GM18499 (cell line): ENCODE measurements at regions not wholly inside any gene's neighbourhood (a gene's known extent, or its start where the extent isn't known, plus 50 kb on each side); places are given as distances from the start of the nearest gene placed in this dataset.
"Not testable (repeated sequence)": the region's sequence is repeated elsewhere in the genome, so short reads cannot be mapped to it uniquely, and the experiment has no call there.

Experiments used
- ATAC-seq: cut with Tn5 transposase; IDR thresholded peaks from one replicate; pipeline ENCODE4 v1.9.1; 2021; ENCODE audit warnings: moderate number of reproducible peaks; ENCODE audit not compliant: insufficient read depth, unreplicated experiment

DNA sequence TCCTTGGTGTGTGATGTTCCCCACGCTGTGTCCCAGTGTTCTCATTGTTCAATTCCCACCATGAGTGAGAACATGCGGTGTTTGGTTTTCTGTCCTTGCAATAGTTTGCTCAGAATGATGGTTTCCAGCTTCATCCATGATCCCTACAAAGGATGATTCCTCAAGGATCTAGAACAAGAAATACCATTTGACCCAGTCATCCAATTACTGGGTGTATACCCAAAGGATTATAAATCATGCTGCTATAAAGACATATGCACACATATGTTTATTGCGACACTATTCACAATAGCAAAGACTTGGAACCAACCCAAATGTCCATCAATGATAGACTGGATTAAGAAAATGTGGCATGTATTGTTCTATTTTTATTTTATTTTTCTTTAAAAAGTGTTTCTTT lies 1351.3 kb upstream of the CDH9 start:
- not testable (repeated sequence) for ATAC-seq

DNA sequence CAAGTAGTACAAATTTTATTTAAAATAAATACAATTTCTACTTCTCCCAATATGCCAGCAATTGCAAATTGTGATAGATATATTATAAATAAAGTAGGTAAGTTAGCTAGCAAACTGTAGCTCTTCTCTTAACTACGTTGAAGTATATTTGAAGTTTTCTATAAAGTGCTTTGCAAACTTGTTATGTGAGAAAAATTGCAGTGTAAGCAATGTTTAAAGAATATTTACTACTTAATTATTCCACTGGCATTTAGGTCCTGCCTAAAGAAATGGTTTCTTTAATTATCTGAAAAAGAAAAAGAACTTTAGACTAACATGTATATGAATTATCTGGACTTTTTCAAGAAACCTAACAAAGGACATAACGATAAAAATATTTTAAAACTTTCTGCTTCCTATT lies 1350.0 kb upstream of the CDH9 start:
- no peak for ATAC-seq

DNA sequence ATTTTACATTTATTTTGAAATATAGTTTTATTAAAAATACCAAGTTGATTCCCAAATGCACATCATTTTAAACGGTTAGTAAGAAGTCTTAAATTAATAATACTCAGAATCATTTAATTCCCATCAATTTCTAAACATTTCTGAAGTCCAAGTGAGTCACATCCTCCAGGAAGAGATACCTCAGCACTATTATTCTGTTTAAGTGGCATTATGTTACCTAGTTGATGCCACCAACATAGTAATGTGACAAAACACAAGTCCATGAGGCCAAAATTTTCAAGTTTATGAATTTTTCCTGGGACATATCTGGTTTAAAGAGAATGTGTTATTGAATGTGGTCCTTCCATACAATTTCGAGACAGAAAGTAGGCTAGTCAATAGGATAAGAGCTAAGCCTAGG lies 1348.3 kb upstream of the CDH9 start:
- ATAC-seq, result no peak

DNA sequence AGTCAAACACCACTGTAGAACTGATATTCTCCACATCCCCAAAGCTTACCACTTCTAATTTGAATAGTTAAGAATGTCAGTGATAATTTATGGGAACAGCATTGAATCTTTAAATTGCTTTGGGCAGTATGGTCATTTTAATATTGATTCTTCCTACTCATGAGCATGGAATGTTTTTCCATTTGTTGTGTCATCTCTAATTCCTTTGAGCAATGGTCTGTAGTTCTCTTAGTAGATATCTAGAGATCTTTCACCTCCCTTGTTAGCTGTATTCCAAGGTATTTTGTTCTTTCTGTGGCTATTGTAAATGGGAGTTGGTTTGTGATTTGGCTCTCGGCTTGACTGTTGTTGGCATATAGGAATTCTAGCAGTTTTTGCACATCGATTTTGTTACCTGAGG lies 1341.8 kb upstream of the CDH9 start:
- ATAC-seq, result no peak

DNA sequence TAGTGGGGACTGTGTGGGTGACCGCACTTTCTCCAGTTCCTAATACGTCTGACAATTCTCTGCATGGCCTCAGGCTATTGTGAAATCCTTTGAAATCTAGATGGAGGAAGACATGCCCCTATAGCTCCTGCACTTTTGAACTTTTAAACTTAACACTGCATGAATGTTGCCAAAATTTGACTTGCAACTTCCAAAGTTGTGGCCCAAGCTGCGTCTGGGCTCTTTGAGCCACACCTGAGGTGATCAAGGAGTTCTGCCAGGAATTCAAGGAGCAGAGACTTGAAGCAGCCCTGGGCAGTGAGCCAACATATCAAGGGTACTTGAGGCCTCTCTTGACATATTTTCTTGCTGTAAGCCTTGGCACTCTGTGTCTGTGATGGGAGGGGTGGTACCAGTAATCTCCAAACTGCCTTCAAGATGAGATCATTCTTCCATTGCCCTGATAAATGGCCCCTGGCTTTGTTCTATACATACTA lies 1336.1 kb upstream of the CDH9 start:
- no peak for ATAC-seq

DNA sequence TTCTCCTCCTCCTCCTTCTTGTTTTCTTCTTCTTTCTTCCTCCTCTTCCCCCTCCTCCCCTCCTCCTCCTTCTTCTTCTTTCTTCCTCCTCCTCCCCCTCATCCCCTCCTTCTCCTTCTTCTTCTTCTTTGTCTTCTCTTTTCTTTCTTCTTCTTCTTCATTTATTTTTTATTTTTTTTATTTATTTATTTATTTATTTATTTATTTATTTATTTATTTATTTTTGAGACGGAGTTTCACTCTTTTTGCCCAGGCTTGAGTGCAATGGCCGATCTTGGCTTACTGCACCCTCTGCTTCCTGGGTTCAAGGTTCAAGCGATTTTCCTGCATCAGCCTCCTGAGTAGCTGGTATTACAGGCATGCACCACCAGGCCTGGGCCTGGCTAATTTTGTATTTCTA lies 1332.5 kb upstream of the CDH9 start:
- ATAC-seq, result no peak

DNA sequence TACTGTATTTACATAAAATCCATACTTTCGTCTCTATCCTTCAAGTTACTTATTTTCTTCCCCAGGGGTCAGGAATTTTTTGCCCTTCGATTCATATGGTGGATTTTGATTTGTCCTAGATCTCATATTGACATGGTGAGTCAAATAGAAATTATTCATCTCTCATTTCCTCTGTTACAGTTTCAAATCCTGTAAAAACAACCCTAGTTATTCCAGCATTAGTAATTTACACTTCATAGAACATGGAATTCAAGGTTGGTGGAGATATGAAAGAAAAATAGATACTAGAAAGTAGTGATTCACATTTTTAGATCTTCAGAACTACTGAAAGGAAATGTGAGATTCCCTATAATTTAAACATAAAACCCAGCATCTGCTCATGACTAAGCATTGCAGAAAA lies 1331.0 kb upstream of the CDH9 start:
- no peak for ATAC-seq

DNA sequence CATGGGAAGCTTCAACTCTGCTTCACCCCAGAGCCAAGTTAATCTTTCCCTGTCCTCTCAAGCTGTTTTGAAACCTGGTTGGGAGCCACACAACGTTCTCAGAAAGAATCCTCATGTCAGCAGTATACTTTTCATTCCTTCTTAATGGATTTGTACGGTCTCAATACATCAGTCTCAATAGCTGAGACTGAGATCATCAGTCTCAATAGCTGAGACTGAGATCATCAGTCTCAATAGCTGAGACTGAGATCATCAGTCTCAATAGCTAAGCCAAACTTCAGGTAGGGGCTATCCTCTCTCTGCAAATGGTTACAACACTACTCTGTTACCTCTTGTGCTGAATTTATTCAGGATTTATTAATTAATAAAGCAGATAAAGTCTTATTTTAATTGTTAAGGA lies 1317.4 kb upstream of the CDH9 start:
- no peak for ATAC-seq

DNA sequence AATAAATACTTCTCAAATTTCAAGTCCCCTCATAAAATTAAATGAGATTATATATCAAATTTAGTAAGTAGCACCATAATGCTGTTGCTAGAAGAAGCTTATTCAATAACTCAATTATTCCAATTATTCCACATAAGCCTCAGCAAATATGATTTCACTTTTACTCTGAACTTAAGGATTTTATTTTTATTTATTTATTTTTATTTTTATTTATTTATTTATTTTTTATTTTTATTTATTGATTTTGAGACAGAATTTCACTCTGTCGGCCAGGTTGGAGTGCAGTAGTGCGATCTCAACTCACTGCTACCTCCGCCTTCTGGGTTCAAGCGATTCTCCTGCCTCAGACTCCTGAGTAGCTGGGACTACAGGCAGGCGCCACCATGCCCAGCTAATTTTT lies 1308.3 kb upstream of the CDH9 start:
- ATAC-seq, result no peak

DNA sequence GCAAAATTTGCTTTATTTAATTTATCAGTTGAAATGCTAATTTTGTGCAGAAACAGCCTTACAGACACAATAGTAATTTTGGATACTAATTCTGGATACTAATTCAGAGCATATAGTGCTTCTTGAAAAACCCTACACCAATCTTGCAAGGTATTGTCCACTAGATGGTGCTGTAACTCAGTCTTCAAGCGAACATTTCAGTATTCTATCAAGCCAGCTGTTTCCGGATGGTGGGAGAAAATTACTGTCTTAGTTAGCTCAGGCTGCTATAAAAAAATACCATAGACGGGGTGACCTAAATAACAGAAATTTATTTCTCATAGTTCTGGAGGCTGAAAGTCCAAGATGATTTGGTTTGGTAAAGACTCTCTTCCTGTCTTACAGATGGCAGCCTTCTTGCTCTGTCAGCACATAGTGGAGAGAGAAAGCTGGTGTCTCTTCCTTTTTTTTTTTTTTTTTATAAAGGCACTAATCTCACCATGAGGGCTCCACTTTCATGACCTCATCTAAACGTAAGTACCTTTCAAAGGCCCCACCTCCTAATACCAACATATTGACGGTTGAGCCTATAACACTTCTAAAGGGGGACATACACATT lies 1306.5 kb upstream of the CDH9 start:
- no peak for ATAC-seq

DNA sequence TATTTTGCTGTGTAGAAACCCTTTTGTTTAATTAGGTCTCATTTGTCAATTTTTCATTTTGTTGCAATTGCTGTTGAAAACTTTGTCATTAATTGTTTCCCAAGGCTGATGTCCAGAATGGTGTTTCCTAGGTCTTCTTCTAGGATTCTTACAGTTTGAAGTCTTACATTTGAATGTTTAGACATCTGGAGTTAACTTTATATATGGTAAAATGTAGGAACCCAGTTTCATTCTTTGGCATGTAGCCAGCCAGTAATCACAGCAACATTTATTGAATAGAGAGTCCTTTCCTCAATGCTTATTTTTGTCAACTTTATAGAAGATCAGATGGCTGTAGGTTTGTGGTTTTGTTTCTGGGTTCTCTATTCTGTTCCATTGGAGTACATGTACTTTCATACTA lies 1290.8 kb upstream of the CDH9 start:
- ATAC-seq, result no peak

DNA sequence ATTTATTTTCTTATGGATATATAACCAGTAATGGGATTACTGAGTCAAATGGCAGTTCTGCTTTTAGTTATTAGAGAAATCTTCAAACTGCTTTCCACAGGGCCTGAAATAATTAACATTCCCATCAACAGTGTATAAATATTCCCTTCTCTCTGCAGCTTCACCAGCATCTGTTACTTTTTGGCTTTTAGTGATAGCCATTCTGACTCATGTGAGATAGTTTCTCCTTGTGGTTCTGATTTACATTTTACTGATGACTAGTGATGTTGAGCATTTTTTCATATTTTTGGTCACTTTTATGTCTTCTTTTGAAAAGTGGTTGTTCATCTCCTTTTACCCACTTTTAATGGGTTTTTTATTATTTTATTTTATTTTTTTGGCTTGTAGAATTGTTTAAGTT lies 1290.3 kb upstream of the CDH9 start:
- no peak for ATAC-seq

DNA sequence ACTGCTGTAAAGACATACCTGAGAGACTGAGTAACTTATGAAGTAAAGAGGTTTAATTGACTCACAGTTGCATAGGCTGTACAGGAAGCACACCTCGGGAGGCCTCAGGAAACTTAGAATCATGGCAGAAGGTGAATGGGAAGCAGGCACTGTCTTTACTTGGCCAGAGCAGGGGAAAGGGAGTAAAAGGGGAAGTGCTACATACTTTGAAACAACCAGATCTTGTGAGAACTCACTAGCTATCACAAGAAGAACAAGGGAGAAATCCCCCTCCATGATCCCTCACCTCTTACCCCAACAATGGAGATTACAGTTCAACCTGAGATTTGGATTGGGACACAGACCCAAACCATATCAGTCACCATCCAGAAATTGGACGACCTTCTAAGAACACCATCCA lies 1285.8 kb upstream of the CDH9 start:
- no peak for ATAC-seq

DNA sequence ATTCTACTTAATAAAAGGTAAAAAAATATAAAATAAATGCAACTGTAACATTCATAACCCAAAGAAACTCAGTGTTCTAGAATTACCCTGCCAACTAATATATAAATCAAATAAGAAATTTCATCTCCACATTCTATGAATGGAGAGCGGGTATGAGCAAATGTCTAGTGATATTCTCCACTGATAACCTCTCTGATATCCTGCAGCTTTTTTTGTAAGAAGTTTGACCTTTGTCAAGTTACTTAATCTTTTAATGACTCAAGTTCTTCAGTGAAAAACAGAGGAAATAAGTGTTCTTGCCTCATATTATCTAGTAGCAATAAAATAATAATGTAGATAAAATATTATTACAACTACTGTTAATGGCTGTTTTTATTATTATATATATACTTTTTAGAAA lies 1275.6 kb upstream of the CDH9 start:
- ATAC-seq, result no peak

DNA sequence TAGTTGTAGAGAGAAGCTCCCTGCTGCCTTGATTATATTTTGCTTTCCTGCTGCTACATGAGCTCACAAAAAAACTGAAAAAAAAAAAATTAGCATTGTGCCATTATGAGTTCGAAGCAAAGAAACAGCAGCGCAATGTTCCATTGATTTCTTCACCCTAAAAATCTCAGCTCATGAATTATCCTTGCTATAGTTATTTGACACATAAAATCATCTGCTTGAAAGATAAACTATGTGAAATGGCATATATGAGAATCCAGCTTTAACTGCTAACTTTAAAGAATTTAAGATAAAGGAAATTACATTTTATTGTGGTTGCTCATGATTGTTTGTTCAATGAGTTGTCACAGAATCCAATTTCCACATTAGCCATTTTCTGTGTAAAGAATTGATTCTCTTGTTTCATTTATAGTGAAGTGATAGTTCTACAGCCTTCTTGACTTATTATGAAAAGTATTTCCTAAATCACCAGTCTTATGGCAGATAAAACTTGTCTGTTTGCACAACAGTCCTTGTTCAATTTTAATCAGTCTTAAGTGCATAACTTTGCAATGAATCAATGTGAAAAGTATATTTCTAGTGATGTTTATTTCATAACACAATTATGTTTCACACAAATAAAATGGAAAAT lies 1275.0 kb upstream of the CDH9 start:
- no peak for ATAC-seq

DNA sequence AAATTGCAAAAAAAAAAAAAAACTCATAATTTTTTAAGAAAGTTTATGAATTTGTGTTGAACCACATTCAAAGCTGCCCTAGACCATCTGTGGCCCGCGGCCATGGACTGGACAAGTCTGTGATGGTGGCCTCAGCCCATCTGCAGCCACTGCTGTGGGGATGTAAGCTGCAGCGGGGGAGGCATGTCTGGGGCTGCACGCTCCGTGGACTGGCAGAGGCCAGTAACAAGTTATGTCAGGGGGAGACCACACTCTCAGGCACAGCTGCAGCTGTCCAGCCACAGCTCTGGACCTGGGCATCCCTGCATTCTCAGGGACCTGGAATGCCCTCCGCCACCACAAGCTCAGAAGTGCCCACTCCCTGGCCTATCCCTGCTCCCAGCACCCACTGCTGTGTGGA lies 1272.3 kb upstream of the CDH9 start:
- no peak for ATAC-seq

DNA sequence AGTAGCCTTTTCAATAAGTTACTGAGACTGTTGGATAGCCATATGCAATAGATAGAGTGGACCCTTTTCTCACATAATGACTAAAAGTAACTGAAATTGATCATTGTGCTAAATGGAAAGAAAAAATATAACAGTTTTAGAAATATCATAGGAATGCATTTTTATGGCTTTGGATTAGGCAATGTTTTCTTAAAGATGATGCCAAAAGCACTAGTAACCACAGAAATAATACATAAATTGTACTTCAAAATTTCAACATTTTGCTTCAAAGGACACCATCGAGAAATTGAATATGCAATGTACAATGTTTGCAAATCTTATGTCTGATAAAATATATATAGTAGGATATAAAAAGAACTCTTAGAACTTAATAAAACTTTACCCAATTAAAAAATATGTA lies 1267.5 kb upstream of the CDH9 start:
- ATAC-seq, result no peak

DNA sequence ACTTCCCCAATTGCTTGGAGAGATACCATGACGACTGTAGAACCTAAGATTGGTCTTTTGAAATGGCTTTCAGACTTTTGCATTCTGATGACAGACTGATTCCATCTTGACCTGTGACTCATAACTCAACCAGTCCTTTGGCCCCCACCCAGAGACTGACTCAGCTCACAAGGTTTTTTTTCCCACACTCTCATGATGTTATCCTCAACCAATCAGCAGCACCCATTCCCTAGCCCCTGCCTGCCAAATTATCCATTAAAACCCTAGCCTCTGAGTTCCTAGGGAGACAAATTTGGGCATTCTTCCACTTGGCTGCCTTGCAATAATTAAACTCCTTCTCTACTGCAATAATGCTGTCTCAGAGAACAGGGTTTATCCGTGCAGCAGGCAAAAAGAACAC lies 1263.3 kb upstream of the CDH9 start:
- no peak for ATAC-seq

DNA sequence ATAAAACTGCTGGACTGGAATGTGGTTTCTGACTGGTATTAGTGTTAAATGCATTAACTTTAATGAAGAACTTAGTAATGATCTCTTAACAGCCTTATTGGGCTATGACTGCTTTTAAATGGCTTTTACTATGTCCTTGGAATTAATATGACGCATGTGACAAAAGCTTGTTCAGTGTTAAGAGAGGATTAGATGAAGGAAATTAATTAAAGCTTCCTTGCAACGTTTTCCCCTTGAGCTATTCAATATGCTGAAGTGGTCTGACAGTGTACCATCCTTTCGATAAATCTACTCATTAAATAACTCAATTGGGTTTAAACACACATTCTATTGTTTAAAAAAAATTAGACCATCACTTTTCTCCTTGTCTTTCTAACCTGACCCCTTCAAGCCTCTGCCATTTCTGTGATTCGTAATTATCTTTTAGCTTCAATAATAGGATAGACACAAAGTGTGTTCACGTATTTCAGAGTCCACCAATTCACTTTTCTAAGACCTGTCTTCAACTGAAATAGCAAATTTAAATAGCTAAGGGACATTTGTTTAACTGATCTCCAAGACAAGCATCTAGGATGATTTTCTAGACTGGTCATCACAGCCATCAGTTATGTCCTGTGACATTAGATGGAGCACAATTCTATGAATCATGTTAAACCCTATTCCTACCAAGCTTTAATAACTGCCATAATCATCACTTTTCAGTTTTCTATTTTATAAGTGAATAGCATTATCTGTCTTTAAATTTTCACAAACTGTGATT lies 1258.0 kb upstream of the CDH9 start:
- no peak for ATAC-seq

DNA sequence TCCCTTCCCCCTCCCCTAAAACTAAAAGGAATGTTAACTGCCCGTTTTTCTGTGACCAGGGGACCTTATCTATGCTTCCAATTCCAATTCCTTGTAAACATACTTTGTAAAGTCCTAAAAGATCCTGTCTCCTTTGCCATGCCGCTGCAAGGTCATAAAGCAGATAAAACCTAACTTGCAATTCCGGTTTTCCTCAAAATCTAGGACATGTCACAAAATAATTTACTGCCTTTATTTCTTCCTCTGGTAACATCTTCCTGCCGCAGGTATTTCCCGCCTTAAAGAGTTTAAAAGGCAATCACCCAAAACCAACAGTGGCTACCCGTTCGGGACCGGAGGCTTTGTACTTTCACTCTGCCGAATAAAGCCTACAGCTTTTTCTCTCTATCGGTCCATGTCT lies 1248.6 kb upstream of the CDH9 start:
- not testable (repeated sequence) for ATAC-seq

DNA sequence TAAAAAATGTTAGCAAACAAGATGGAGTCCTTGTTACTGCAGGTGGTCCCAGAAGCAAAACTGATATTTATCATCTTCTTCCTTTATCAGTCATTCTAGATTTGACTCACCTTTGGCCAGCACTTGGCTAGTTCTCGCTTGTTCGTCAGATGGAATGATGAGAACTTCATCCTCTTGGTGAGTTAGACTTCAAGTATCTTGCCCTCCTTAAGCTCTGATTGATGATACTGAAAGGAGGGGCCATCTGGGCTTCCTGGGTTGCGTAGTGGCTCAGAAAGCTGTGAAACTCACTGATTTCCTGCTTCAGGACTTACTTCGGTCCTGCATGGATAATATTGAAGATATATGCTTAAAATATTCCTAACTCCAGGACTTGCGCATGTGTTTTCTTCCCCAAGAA lies 1248.2 kb upstream of the CDH9 start:
- ATAC-seq, result no peak

DNA sequence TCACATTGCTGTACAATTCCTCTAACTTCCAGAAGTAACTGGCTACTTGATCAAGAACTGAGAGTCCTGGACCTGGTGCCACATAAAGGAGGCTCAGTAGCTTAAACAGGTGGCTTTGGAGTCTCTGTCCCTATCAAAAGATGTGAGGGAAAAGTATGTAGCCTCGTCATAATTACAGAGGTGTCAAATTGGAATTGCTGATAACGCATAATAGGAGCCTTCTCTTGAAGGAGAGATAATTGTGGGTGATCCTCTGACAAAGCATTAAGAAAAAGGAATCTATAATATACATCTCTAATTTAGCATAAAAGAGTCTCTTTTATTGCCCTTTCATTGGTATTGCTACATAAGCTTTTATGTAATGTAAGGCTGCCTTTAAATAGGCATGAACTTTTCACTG lies 1246.4 kb upstream of the CDH9 start:
- no peak for ATAC-seq
